ENCODE measurements at regions not wholly inside any gene's neighbourhood (a gene's known extent, or its start where the extent isn't known, plus 50 kb on each side); places are given as distances from the start of the nearest gene placed in this dataset.

DNA sequence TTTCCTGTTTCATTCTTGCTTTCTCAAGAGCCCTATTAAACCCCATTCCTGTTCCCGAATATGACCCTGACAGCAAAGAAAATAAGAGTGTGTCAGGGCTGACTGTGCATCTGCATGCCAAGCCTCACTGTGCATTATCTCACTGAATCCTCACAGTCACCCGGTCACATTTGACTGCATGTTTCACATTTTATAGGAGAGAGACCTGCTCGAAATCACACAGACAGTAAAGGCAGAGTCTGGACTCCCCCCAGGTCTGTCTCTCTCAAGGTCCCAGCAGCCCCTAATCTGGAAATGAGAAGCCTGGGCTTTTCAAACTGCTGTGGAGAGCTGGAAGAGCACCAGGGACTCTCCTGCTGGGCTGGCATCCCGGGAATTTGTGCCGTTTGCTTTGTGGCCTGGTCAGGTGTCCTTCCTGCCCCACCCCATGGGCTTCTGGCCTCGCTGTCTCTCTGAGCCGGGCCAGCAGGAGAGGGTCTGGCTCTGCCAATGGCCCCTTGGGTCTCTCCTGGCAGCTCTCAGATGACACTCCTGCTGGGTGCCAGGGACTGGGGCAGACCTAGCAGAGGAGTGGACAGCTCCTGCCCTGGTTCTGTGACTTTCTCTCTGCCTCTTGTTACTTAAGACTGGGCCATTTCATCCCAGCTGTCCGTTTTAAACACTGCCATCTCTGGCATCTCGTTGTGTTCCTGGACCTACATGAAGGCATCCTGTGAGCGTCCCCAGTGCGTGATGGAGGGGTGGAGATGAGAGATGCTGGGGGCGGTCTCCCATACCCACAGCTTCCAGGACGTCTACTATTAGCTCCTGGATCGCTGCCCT lies 173.6 kb downstream of the ARHGAP12 start:
- Mint-ChIP-seq H3K27me3 (ENCODE audit: unreplicated experiment) (no peaks in the 10 kb centered on the region), H3K4me1 (ENCODE audit: unreplicated experiment) (peaks cover 35% of the 10 kb centered on the region), H3K9me3 (ENCODE audit: unreplicated experiment) (no peaks in the 10 kb centered on the region), H3K27ac (ENCODE audit: unreplicated experiment) (peak overlapping the region; percentile 85), H3K36me3 (ENCODE audit: unreplicated experiment) (no peaks in the 10 kb centered on the region), H3K4me3 (ENCODE audit: unreplicated experiment) (no peak overlapping the region)
- DNase-seq (ENCODE audit: extremely low spot score, unreplicated experiment), result no peak
- TF ChIP-seq, protein P1, sequence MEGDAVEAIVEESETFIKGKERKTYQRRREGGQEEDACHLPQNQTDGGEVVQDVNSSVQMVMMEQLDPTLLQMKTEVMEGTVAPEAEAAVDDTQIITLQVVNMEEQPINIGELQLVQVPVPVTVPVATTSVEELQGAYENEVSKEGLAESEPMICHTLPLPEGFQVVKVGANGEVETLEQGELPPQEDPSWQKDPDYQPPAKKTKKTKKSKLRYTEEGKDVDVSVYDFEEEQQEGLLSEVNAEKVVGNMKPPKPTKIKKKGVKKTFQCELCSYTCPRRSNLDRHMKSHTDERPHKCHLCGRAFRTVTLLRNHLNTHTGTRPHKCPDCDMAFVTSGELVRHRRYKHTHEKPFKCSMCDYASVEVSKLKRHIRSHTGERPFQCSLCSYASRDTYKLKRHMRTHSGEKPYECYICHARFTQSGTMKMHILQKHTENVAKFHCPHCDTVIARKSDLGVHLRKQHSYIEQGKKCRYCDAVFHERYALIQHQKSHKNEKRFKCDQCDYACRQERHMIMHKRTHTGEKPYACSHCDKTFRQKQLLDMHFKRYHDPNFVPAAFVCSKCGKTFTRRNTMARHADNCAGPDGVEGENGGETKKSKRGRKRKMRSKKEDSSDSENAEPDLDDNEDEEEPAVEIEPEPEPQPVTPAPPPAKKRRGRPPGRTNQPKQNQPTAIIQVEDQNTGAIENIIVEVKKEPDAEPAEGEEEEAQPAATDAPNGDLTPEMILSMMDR (IDR thresholded peaks at IDR 0.05), result no peak

DNA sequence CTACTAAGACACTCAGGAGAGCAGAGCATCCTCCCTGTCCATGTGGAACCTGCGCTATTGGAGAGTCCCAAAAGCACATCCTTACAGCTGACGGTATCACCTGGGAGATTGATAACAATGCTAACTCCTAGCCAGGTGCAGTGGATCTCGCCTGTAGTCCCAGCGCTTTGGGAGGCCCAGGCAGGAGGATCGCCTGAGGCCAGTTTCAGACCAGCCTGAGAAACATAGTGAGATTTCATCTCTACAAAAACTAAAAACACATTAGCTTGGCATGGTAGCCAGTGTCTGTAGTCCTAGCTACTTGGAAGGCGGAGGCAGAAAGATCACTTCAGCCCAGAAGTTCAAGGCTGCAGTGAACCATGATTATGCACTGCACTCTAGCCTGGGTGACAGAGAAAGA lies 174.9 kb downstream of the ARHGAP12 start:
- H3K27ac Mint-ChIP-seq (ENCODE audit: unreplicated experiment), result peak overlapping the region; percentile 20
- no peaks in the 10 kb centered on the region for H3K9me3 Mint-ChIP-seq (ENCODE audit: unreplicated experiment)
- peaks cover 42% of the 10 kb centered on the region for H3K4me1 Mint-ChIP-seq (ENCODE audit: unreplicated experiment)
- no peak for DNase-seq (ENCODE audit: extremely low spot score, unreplicated experiment)
- H3K4me3 Mint-ChIP-seq (ENCODE audit: unreplicated experiment), result no peak overlapping the region
- TF ChIP-seq, protein P1 (IDR thresholded peaks at IDR 0.05), result no peak
- H3K36me3 Mint-ChIP-seq (ENCODE audit: unreplicated experiment), result no peaks in the 10 kb centered on the region
- no peaks in the 10 kb centered on the region for H3K27me3 Mint-ChIP-seq (ENCODE audit: unreplicated experiment)

DNA sequence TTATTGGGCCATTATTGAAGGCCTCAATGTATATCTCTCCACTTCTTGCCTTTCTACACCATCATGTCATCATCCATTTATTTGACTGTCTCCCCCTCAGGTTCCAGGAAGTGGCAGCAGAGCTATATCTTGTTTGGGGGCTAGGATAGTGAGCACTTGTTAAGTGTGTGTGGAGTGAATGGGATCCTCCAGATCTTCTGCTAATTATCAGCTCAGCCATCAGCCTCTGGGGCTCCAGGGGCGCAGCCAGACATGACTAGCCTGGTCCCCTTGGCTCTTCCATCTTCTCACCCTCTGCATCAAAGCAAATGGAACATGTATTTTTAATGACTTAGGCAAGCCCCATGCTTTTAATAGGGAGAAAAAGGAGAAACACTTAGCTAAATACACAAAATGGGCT lies 176.5 kb downstream of the ARHGAP12 start:
- Mint-ChIP-seq H3K4me3 (ENCODE audit: unreplicated experiment) (no peak overlapping the region), H3K4me1 (ENCODE audit: unreplicated experiment) (peaks cover 40% of the 10 kb centered on the region), H3K27me3 (ENCODE audit: unreplicated experiment) (no peaks in the 10 kb centered on the region), H3K36me3 (ENCODE audit: unreplicated experiment) (no peaks in the 10 kb centered on the region), H3K27ac (ENCODE audit: unreplicated experiment) (no peak overlapping the region), H3K9me3 (ENCODE audit: unreplicated experiment) (no peaks in the 10 kb centered on the region)
- no peak for DNase-seq (ENCODE audit: extremely low spot score, unreplicated experiment)
- TF ChIP-seq, protein P1 (IDR thresholded peaks at IDR 0.05), result no peak

DNA sequence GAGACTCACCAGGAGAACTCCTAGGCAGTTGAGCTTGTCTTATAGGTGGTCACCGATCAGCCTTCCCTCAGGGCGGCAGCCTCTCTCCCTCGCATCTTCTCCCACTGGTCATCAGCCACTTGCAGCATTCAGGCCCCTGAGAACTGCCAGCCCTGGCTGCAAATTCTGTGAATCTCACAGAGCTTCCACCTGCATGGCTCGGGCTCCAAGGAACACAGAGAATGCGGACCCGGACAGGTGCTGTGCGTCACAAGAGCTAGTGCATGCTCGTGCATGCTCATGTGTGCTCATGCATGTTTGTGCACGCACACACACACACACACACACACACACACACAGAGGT lies 176.9 kb downstream of the ARHGAP12 start:
- Mint-ChIP-seq H3K36me3 (ENCODE audit: unreplicated experiment) (no peaks in the 10 kb centered on the region), H3K4me3 (ENCODE audit: unreplicated experiment) (no peak overlapping the region), H3K9me3 (ENCODE audit: unreplicated experiment) (no peaks in the 10 kb centered on the region), H3K27me3 (ENCODE audit: unreplicated experiment) (no peaks in the 10 kb centered on the region), H3K27ac (ENCODE audit: unreplicated experiment) (no peak overlapping the region), H3K4me1 (ENCODE audit: unreplicated experiment) (peaks cover 40% of the 10 kb centered on the region)
- DNase-seq (ENCODE audit: extremely low spot score, unreplicated experiment), result no peak
- TF ChIP-seq, protein P1 (IDR thresholded peaks at IDR 0.05), result no peak

DNA sequence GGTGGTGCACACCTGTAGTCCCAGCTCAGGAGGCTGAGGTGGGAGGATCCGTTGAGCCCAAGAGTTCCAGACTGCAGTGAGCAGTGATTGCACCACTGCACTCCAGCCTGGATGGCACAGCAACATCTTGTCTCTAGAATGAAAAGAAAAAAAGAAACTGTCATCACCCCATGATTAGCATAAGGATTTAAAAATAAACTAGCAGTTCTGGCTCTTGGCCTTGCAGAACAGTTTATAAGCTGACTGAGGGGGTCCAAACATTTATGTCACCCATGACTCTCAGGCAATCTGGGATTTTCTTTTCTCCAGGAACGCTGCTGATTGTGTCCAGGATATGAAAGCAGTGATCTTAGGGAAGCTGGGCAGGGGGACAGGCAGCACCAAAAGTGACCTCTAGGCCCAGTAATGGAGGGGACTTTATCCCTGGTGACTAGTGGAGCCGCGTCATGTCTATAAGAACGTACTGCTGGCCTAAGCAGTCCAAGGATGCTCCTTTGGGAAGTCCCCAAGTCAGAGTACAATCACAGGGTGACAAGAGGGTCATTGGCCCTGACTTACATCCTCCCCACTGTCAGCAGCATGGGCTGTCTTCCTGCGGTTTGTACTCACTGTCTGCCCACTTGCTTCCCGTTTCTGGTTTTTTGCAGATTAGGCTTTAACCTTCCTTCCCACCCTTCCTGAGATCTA lies 177.4 kb downstream of the ARHGAP12 start:
- Mint-ChIP-seq H3K9me3 (ENCODE audit: unreplicated experiment) (no peaks in the 10 kb centered on the region), H3K27ac (ENCODE audit: unreplicated experiment) (no peak overlapping the region), H3K27me3 (ENCODE audit: unreplicated experiment) (no peaks in the 10 kb centered on the region), H3K4me3 (ENCODE audit: unreplicated experiment) (no peak overlapping the region), H3K36me3 (ENCODE audit: unreplicated experiment) (no peaks in the 10 kb centered on the region), H3K4me1 (ENCODE audit: unreplicated experiment) (peaks cover 40% of the 10 kb centered on the region)
- DNase-seq (ENCODE audit: extremely low spot score, unreplicated experiment), result no peak
- TF ChIP-seq, protein P1 (IDR thresholded peaks at IDR 0.05), result no peak

Data from osteocyte (in vitro differentiated cells).